OCI-LY1 (cell line): ENCODE measurements at regions not wholly inside any gene's neighbourhood (a gene's known extent, or its start where the extent isn't known, plus 50 kb on each side); places are given as distances from the start of the nearest gene placed in this dataset.

Experiments
- H2AFZ ChIP-seq: fragments of 200-600 bp; sonication (generic), shearing (Covaris generic); 2 replicates; pipeline ENCODE4 v1.6.0; 2014; ENCODE audit warnings: antibody characterized with exemption, mild to moderate bottlenecking, low read length
- H3F3A ChIP-seq: fragments of 200-600 bp; sonication (generic), shearing (Covaris generic); 2 replicates; pipeline ENCODE4 v1.6.0; 2014; ENCODE audit warnings: mild to moderate bottlenecking, antibody characterized with exemption, low read length, moderate library complexity; ENCODE audit not compliant: insufficient read depth
- H3K27ac ChIP-seq: fragments of 200-600 bp; sonication (generic); 2 replicates; pipeline ENCODE4 v1.5.1; 2014; ENCODE audit warnings: low read length, mixed run types, mild to moderate bottlenecking, low read depth; ENCODE audit not compliant: poor library complexity, severe bottlenecking
- H3K27me3 ChIP-seq: fragments of 200-600 bp; sonication (generic); 2 replicates; pipeline ENCODE4 v1.6.0; 2014; ENCODE audit warnings: antibody characterized with exemption, mild to moderate bottlenecking, low read length, moderate library complexity; ENCODE audit not compliant: insufficient read depth
- H3K36me3 ChIP-seq: fragments of 200-600 bp; sonication (generic); 2 replicates; pipeline ENCODE4 v1.6.1; 2014; ENCODE audit warnings: mild to moderate bottlenecking, antibody characterized with exemption, low read length, moderate library complexity, mixed read lengths; ENCODE audit not compliant: insufficient read depth
- H3K4me1 ChIP-seq: fragments of 200-600 bp; sonication (generic); 2 replicates; pipeline ENCODE4 v1.5.1; 2014; ENCODE audit warnings: mild to moderate bottlenecking, low read length, moderate library complexity; ENCODE audit not compliant: insufficient read depth, severe bottlenecking
- H3K4me2 ChIP-seq: fragments of 200-600 bp; sonication (generic), shearing (Covaris generic); 2 replicates; pipeline ENCODE4 v1.6.1; 2014; ENCODE audit warnings: low read length
- H3K4me3 ChIP-seq: fragments of 200-600 bp; sonication (generic); 2 replicates; pipeline ENCODE4 v1.5.1; 2014; ENCODE audit warnings: low read length, low read depth, mild to moderate bottlenecking, mixed read lengths; ENCODE audit not compliant: poor library complexity, severe bottlenecking
- H3K79me2 ChIP-seq: fragments of 200-600 bp; shearing (Covaris generic); 2 replicates; pipeline ENCODE4 v1.6.1; 2016; ENCODE audit warnings: mixed run types, low read length, mixed read lengths; ENCODE audit not compliant: insufficient read depth
- H3K9ac ChIP-seq: fragments of 200-600 bp; sonication (generic), shearing (Covaris generic); 2 replicates; pipeline ENCODE4 v1.6.1; 2014; ENCODE audit warnings: mild to moderate bottlenecking, low read length, mixed read lengths
- H3K9me2 ChIP-seq: fragments of 200-600 bp; sonication (generic), shearing (Covaris generic); 2 replicates; pipeline ENCODE4 v1.6.1; 2014; ENCODE audit warnings: low read depth, mild to moderate bottlenecking, low read length, mixed read lengths
- H3K9me3 ChIP-seq: fragments of 200-600 bp; shearing (Covaris generic); 2 replicates; pipeline ENCODE4 v1.6.1; 2014; ENCODE audit warnings: low read length, mixed read lengths
- H4K20me1 ChIP-seq: fragments of 200-600 bp; sonication (generic), shearing (Covaris generic); 2 replicates; pipeline ENCODE4 v1.6.0; 2016; ENCODE audit warnings: mild to moderate bottlenecking, low read length; ENCODE audit not compliant: insufficient read depth
- CTCF ChIP-seq: fragments of 200-600 bp; sonication (generic), shearing (Covaris generic); IDR thresholded peaks from 2 replicates; pipeline ENCODE4 v1.5.1; 2017; ENCODE audit warnings: mild to moderate bottlenecking, antibody characterized with exemption, low read length, moderate library complexity, mixed read lengths
- EZH2 ChIP-seq: fragments of 200-600 bp; sonication (generic), shearing (Covaris generic); IDR thresholded peaks from 2 replicates; pipeline ENCODE4 v1.8.0; 2017; ENCODE audit warnings: borderline replicate concordance, mixed run types, mild to moderate bottlenecking, antibody characterized with exemption, low read length, moderate library complexity, mixed read lengths

GRCh38 chr4:140309124-140309870 lies 64.1 kb upstream of the SCOC start:
- H3K4me2 ChIP-seq = no peak overlapping the region
- H3K9ac ChIP-seq = no peak overlapping the region
- TF ChIP-seq CTCF (no peak), EZH2 (no peak)

GRCh38 chr4:140308366-140309123 lies 64.9 kb upstream of the SCOC start:
- no peak overlapping the region for H3K27ac ChIP-seq
- no peak overlapping the region for H3K9ac ChIP-seq
- no peaks in the 10 kb centered on the region; the same call in 1 of the 2 replicates for H3K27me3 ChIP-seq
- H3K4me3 ChIP-seq = no peak overlapping the region
- no peaks in the 10 kb centered on the region for H4K20me1 ChIP-seq
- H2AFZ ChIP-seq = no peak overlapping the region
- H3K9me3 ChIP-seq = no peaks in the 10 kb centered on the region
- H3K79me2 ChIP-seq = no peaks in the 10 kb centered on the region
- H3F3A ChIP-seq = no peaks in the 10 kb centered on the region
- TF ChIP-seq CTCF = no peak
- no peak for TF ChIP-seq EZH2
- H3K9me2 ChIP-seq = no peaks in the 10 kb centered on the region
- H3K4me2 ChIP-seq = no peak overlapping the region
- no peaks in the 10 kb centered on the region for H3K36me3 ChIP-seq
- no peaks in the 10 kb centered on the region for H3K4me1 ChIP-seq

More at GRCh38 chr4:140309124-140309870, 64.1 kb upstream of the SCOC start:
- Histone ChIP-seq H3F3A (no peaks in the 10 kb centered on the region), H3K27me3 (no peaks in the 10 kb centered on the region; the same call in 1 of the 2 replicates), H3K9me3 (no peaks in the 10 kb centered on the region), H3K4me1 (no peaks in the 10 kb centered on the region), H2AFZ (no peak overlapping the region), H3K36me3 (no peaks in the 10 kb centered on the region), H3K4me3 (no peak overlapping the region), H3K27ac (no peak overlapping the region), H4K20me1 (no peaks in the 10 kb centered on the region), H3K79me2 (no peaks in the 10 kb centered on the region), H3K9me2 (no peaks in the 10 kb centered on the region)

GRCh38 chr4:140305053-140305452 lies 68.4 kb upstream of the SCOC start:
- Histone ChIP-seq H3K9me3 (no peaks in the 10 kb centered on the region), H3K27me3 (no peaks in the 10 kb centered on the region; the same call in 1 of the 2 replicates), H2AFZ (no peak overlapping the region), H3K79me2 (no peaks in the 10 kb centered on the region), H3K9ac (no peak overlapping the region), H4K20me1 (no peaks in the 10 kb centered on the region), H3K4me2 (no peak overlapping the region), H3K27ac (no peak overlapping the region), H3K4me3 (no peak overlapping the region), H3K36me3 (no peaks in the 10 kb centered on the region), H3K4me1 (no peaks in the 10 kb centered on the region), H3K9me2 (no peaks in the 10 kb centered on the region), H3F3A (no peaks in the 10 kb centered on the region)
- TF ChIP-seq EZH2 = no peak
- no peak for TF ChIP-seq CTCF
